ENCODE measurements at regions not wholly inside any gene's neighbourhood (a gene's known extent, or its start where the extent isn't known, plus 50 kb on each side); places are given as distances from the start of the nearest gene placed in this dataset.
A peak's percentile ranks its signal among the peaks of the same experiment; 100 is the strongest.

GRCh38 chr15:26374806-26375205 is 398.1 kb downstream of the GABRB3 start:
- Histone ChIP-seq H3K4me1 (ENCODE audit: control insufficient read depth, low read depth, low read length) (peaks cover 6% of the 10 kb centered on the region), H3K36me3 (ENCODE audit: control insufficient read depth, low read depth, low read length) (no peaks in the 10 kb centered on the region), H3K27ac (ENCODE audit: low read length) (no peak overlapping the region), H3K27me3 (ENCODE audit: control insufficient read depth, insufficient read depth, low read length) (no peaks in the 10 kb centered on the region), H3K9ac (ENCODE audit: low read length) (no peak overlapping the region), H3K9me3 (ENCODE audit: control insufficient read depth, low read depth, low read length) (no peaks in the 10 kb centered on the region), H3K4me3 (ENCODE audit: low read length) (no peak overlapping the region)

- H3K27me3 ChIP-seq (ENCODE audit: control insufficient read depth, insufficient read depth, low read length): no peaks in the 10 kb centered on the region
- H3K4me3 ChIP-seq (ENCODE audit: low read length): no peak overlapping the region
Observed at GRCh38 chr15:26372706-26373105, 400.2 kb downstream of the GABRB3 start.

GRCh38 chr15:26365077-26365476 is 407.8 kb downstream of the GABRB3 start:
- H3K9me3 ChIP-seq (ENCODE audit: control insufficient read depth, low read depth, low read length): no peaks in the 10 kb centered on the region
- no peaks in the 10 kb centered on the region for H3K36me3 ChIP-seq (ENCODE audit: control insufficient read depth, low read depth, low read length)
- H3K9ac ChIP-seq (ENCODE audit: low read length): no peak overlapping the region
- peaks cover 6% of the 10 kb centered on the region for H3K4me1 ChIP-seq (ENCODE audit: control insufficient read depth, low read depth, low read length)
- H3K27me3 ChIP-seq (ENCODE audit: control insufficient read depth, insufficient read depth, low read length): no peaks in the 10 kb centered on the region
- H3K27ac ChIP-seq (ENCODE audit: low read length): no peak overlapping the region
- no peak overlapping the region for H3K4me3 ChIP-seq (ENCODE audit: low read length)

More at GRCh38 chr15:26372706-26373105, 400.2 kb downstream of the GABRB3 start:
- Histone ChIP-seq H3K4me1 (ENCODE audit: control insufficient read depth, low read depth, low read length) (peaks cover 6% of the 10 kb centered on the region), H3K36me3 (ENCODE audit: control insufficient read depth, low read depth, low read length) (no peaks in the 10 kb centered on the region), H3K9me3 (ENCODE audit: control insufficient read depth, low read depth, low read length) (no peaks in the 10 kb centered on the region), H3K9ac (ENCODE audit: low read length) (no peak overlapping the region), H3K27ac (ENCODE audit: low read length) (no peak overlapping the region)

GRCh38 chr15:26359855-26360254 is 413.0 kb downstream of the GABRB3 start:
- Histone ChIP-seq H3K9me3 (ENCODE audit: control insufficient read depth, low read depth, low read length) (no peaks in the 10 kb centered on the region), H3K9ac (ENCODE audit: low read length) (no peak overlapping the region), H3K27me3 (ENCODE audit: control insufficient read depth, insufficient read depth, low read length) (no peaks in the 10 kb centered on the region), H3K36me3 (ENCODE audit: control insufficient read depth, low read depth, low read length) (no peaks in the 10 kb centered on the region), H3K4me1 (ENCODE audit: control insufficient read depth, low read depth, low read length) (peaks cover 1% of the 10 kb centered on the region), H3K4me3 (ENCODE audit: low read length) (no peak overlapping the region), H3K27ac (ENCODE audit: low read length) (no peak overlapping the region)

GRCh38 chr15:26358708-26359107 is 414.2 kb downstream of the GABRB3 start:
- no peaks in the 10 kb centered on the region for H3K4me1 ChIP-seq (ENCODE audit: control insufficient read depth, low read depth, low read length)
- no peak overlapping the region for H3K27ac ChIP-seq (ENCODE audit: low read length)
- H3K4me3 ChIP-seq (ENCODE audit: low read length): no peak overlapping the region
- H3K27me3 ChIP-seq (ENCODE audit: control insufficient read depth, insufficient read depth, low read length): no peaks in the 10 kb centered on the region
- no peak overlapping the region for H3K9ac ChIP-seq (ENCODE audit: low read length)
- H3K36me3 ChIP-seq (ENCODE audit: control insufficient read depth, low read depth, low read length): no peaks in the 10 kb centered on the region
- no peaks in the 10 kb centered on the region for H3K9me3 ChIP-seq (ENCODE audit: control insufficient read depth, low read depth, low read length)

- H3K9ac ChIP-seq (ENCODE audit: low read length): no peak overlapping the region
- no peaks in the 10 kb centered on the region for H3K4me1 ChIP-seq (ENCODE audit: control insufficient read depth, low read depth, low read length)
- H3K27me3 ChIP-seq (ENCODE audit: control insufficient read depth, insufficient read depth, low read length): no peaks in the 10 kb centered on the region
- H3K36me3 ChIP-seq (ENCODE audit: control insufficient read depth, low read depth, low read length): no peaks in the 10 kb centered on the region
- H3K4me3 ChIP-seq (ENCODE audit: low read length): no peak overlapping the region
- H3K9me3 ChIP-seq (ENCODE audit: control insufficient read depth, low read depth, low read length): no peaks in the 10 kb centered on the region
- no peak overlapping the region for H3K27ac ChIP-seq (ENCODE audit: low read length)
Observed at GRCh38 chr15:26357653-26358052, 415.2 kb downstream of the GABRB3 start.

- no peaks in the 10 kb centered on the region for H3K36me3 ChIP-seq (ENCODE audit: control insufficient read depth, low read depth, low read length)
- H3K9me3 ChIP-seq (ENCODE audit: control insufficient read depth, low read depth, low read length): no peaks in the 10 kb centered on the region
- peak overlapping the region; percentile 0 for H3K4me3 ChIP-seq (ENCODE audit: low read length)
- H3K27me3 ChIP-seq (ENCODE audit: control insufficient read depth, insufficient read depth, low read length): no peaks in the 10 kb centered on the region
- H3K4me1 ChIP-seq (ENCODE audit: control insufficient read depth, low read depth, low read length): no peaks in the 10 kb centered on the region
- no peak overlapping the region for H3K27ac ChIP-seq (ENCODE audit: low read length)
- H3K9ac ChIP-seq (ENCODE audit: low read length): no peak overlapping the region
Observed at GRCh38 chr15:26355472-26356074, 417.3 kb downstream of the GABRB3 start.

GRCh38 chr15:26352909-26353308 is 420.0 kb downstream of the GABRB3 start:
- Histone ChIP-seq H3K27me3 (ENCODE audit: control insufficient read depth, insufficient read depth, low read length) (no peaks in the 10 kb centered on the region), H3K9me3 (ENCODE audit: control insufficient read depth, low read depth, low read length) (no peaks in the 10 kb centered on the region), H3K4me3 (ENCODE audit: low read length) (no peak overlapping the region), H3K4me1 (ENCODE audit: control insufficient read depth, low read depth, low read length) (no peaks in the 10 kb centered on the region), H3K27ac (ENCODE audit: low read length) (no peak overlapping the region), H3K9ac (ENCODE audit: low read length) (no peak overlapping the region), H3K36me3 (ENCODE audit: control insufficient read depth, low read depth, low read length) (no peaks in the 10 kb centered on the region)

GRCh38 chr15:26352406-26352805 is 420.5 kb downstream of the GABRB3 start:
- Histone ChIP-seq H3K36me3 (ENCODE audit: control insufficient read depth, low read depth, low read length) (no peaks in the 10 kb centered on the region), H3K9ac (ENCODE audit: low read length) (no peak overlapping the region), H3K4me1 (ENCODE audit: control insufficient read depth, low read depth, low read length) (no peaks in the 10 kb centered on the region), H3K27me3 (ENCODE audit: control insufficient read depth, insufficient read depth, low read length) (no peaks in the 10 kb centered on the region), H3K27ac (ENCODE audit: low read length) (no peak overlapping the region), H3K9me3 (ENCODE audit: control insufficient read depth, low read depth, low read length) (no peaks in the 10 kb centered on the region), H3K4me3 (ENCODE audit: low read length) (no peak overlapping the region)

GRCh38 chr15:26325495-26325894 is 447.4 kb downstream of the GABRB3 start:
- no peak overlapping the region for H3K9ac ChIP-seq (ENCODE audit: low read length)
- peaks cover 5% of the 10 kb centered on the region for H3K4me1 ChIP-seq (ENCODE audit: control insufficient read depth, low read depth, low read length)
- H3K27me3 ChIP-seq (ENCODE audit: control insufficient read depth, insufficient read depth, low read length): no peaks in the 10 kb centered on the region
- H3K27ac ChIP-seq (ENCODE audit: low read length): peak overlapping the region; percentile 5
- peaks cover 5% of the 10 kb centered on the region for H3K9me3 ChIP-seq (ENCODE audit: control insufficient read depth, low read depth, low read length)
- peak overlapping the region; percentile 2 for H3K4me3 ChIP-seq (ENCODE audit: low read length)
- H3K36me3 ChIP-seq (ENCODE audit: control insufficient read depth, low read depth, low read length): no peaks in the 10 kb centered on the region

- H3K4me3 ChIP-seq (ENCODE audit: low read length): no peak overlapping the region
- H3K27ac ChIP-seq (ENCODE audit: low read length): no peak overlapping the region
- H3K9me3 ChIP-seq (ENCODE audit: control insufficient read depth, low read depth, low read length): peaks cover 5% of the 10 kb centered on the region
- peaks cover 5% of the 10 kb centered on the region for H3K4me1 ChIP-seq (ENCODE audit: control insufficient read depth, low read depth, low read length)
- H3K9ac ChIP-seq (ENCODE audit: low read length): no peak overlapping the region
- H3K36me3 ChIP-seq (ENCODE audit: control insufficient read depth, low read depth, low read length): no peaks in the 10 kb centered on the region
- no peaks in the 10 kb centered on the region for H3K27me3 ChIP-seq (ENCODE audit: control insufficient read depth, insufficient read depth, low read length)
Observed at GRCh38 chr15:26323566-26323965, 449.3 kb downstream of the GABRB3 start.

GRCh38 chr15:26318689-26319088 is 454.2 kb downstream of the GABRB3 start:
- no peak overlapping the region for H3K4me3 ChIP-seq (ENCODE audit: low read length)
- no peak overlapping the region for H3K9ac ChIP-seq (ENCODE audit: low read length)
- no peaks in the 10 kb centered on the region for H3K36me3 ChIP-seq (ENCODE audit: control insufficient read depth, low read depth, low read length)
- no peaks in the 10 kb centered on the region for H3K9me3 ChIP-seq (ENCODE audit: control insufficient read depth, low read depth, low read length)
- no peaks in the 10 kb centered on the region for H3K4me1 ChIP-seq (ENCODE audit: control insufficient read depth, low read depth, low read length)
- no peak overlapping the region for H3K27ac ChIP-seq (ENCODE audit: low read length)
- no peaks in the 10 kb centered on the region for H3K27me3 ChIP-seq (ENCODE audit: control insufficient read depth, insufficient read depth, low read length)
